ENCODE measurements at regions not wholly inside any gene's neighbourhood (a gene's known extent, or its start where the extent isn't known, plus 50 kb on each side); places are given as distances from the start of the nearest gene placed in this dataset.

DNA sequence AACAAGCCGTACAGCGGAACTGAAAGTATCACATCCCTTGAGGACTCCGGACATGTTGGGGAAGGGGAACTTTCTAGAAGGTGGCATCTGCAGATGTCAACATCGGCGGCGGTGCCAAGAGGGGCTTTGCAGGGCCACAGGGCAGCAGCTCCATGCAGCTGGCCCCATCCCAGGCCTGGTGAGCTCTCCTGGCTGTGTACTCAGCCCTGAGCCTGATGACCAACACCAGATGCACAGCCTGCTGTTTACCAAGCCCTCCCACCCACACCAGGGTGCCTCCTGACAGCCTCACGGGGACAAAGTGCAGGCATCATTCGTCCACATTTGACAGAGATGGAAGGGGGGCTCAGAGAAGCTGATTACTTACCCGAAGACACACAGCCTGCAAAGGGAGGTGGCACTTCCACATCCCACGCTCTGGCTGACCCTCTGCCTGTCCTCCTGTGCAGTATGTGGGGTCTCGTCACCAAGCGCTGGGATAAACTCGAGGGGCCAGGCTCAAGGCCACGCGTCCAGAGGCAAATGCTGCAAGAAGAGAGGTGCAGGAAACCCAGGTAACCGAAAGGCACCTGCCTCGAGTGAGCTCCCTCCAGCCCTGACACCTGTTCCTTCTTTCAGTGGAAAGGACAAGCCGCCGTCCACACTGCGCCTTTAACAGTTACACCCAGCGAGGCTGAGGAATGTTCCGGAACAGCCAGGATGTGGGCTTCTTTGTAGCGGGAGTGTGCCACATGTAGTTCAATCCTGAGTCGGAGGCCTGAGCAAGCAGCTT is 69.0 kb upstream of the ASAP2 start:
- no peak for DNase-seq (ENCODE audit: low read depth)

- DNase-seq (ENCODE audit: low read depth): no peak
Observed at GRCh38 chr2:9135822-9136558, 70.6 kb upstream of the ASAP2 start.

DNA sequence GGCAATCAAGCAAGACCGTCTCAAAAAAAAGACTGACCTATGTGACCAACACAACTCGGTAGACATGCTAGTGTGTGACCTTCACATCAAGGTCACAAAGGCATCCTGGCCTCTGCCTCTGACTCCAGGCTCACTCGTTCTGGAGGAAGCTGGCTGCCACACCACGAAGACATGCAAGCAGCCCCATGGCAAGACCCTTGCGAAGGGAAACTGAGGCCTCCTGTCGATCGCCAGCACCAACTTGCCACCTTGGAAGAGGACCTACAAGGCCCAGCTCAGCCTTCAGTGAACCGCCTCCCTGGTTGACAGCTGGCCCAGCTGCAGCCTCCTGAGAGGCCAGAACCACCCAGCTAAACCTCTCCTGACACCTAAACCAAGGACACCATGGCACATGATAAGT is 79.3 kb upstream of the ASAP2 start:
- no peak for DNase-seq (ENCODE audit: low read depth)

DNA sequence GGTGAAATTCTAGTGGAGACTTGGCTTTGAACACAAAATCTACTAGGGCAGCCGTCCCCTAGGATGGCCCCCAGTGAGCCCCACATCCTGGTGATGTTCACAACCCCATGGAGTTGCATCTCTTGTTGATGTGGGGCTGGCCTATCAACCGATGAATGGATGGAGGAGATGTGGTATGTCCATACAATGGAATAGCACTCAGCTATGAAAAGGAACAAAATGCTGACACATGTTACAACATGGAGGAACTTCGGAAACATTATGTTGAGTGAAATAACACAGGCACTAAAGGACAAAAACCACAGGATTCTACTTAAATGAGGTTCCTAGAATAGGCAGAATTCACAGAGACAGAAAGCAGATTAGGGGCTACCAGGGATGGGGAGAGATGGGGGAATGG is 80.1 kb upstream of the ASAP2 start:
- DNase-seq (ENCODE audit: low read depth): no peak

DNA sequence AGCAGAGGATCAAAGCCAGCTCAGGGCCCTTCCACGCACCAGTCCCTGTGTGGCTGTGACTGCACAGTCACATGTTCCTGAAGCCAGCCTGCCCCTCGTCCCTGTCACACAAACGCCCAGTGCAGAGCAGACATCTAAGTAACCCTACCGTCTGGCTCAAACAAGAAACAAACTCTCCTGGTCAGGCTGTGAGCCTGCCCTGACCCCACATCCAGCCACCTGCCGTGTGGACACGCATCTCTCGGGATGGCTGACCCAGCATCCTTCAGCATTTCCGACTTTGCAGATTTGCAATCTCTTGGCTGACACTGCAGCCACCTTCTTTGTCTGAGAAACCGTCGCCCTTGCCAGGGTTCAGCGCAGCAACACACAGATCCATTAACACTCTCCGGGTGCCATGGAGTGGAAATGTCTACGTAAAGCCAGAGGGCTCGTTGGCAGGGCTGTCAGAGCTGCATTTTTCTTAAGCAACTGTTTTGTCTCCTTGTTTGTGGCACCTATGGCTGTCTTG is 82.3 kb upstream of the ASAP2 start:
- DNase-seq (ENCODE audit: low read depth): no peak

DNA sequence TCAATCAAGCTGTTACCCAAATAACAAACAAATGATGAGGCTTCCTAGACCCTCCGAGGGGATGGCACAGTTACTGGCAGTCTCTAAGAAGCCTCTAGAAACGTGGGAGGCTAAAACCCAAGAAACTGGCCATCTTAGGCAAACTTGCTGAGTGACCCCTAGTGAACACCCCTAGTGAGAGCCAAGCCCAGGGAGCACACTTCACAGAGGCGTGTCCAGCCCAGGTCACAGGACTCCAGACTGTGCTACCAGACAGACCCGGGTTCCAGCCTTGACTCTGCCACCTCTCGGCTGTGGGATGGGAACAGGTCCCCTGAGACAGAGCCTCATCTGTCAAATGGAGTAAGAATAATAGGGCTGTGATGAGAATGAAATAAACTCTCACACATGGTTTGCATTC is 83.5 kb upstream of the ASAP2 start:
- no peak for DNase-seq (ENCODE audit: low read depth)

DNA sequence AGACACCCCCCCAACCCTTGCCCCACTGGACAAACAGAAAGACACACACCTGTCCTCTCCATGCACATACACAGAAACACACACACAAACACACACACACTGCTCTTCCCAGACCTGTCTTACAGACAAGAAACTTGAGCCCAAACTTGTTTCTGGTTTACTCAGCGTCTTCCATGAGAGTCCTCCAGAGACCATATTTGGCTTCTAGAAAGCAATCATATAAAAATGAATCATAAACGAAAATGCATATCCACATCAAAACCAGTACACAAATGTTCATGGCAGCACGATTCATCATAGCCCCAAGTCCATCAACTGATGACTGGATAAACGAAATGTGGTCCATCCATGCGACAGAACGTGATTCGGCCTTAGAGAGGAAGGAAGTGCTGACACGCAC is 84.2 kb upstream of the ASAP2 start:
- no peak for DNase-seq (ENCODE audit: low read depth)

GRCh38 chr2:9118383-9118960 is 88.1 kb upstream of the ASAP2 start:
- no peak for DNase-seq (ENCODE audit: low read depth)

DNA sequence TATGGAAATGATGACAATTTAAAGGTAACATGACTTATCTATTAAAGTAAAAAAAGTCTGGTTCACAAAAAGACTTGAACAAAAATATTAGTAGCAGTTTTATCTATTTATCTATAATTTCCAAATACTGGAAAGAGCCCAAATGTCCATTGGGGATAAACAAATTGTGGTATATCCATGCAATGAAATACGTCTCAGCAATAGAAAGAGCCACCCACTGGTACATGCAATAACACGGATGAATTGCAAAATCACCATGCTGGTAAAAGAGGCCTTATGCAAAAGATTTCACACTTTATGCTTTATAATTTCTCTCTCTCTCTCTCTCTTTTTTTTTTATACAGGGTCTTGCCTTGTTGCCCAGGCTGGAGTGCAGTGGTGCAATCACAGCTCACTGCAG is 91.4 kb upstream of the ASAP2 start:
- DNase-seq (ENCODE audit: low read depth): no peak

DNA sequence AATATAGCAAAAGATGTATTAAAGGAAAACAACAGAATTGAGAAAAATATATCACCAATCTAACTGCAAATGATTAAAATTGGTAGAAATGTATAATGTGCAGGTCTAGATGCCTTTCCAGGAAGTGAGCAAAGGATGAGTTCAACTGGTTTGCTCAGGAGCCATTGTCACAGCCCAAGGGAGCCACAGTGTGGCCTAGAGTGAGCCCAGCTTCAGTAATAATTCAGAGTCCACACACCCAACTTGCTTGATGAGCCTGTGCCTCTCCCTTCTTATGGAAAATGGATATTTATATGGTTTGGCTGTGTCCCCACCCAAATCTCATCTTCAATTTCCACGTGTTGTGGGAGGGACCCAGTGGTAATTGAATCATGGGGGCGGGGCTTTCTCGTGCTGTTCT is 92.2 kb upstream of the ASAP2 start:
- no peak for DNase-seq (ENCODE audit: low read depth)

- DNase-seq (ENCODE audit: low read depth): no peak
Observed at GRCh38 chr2:9113916-9114315, 92.7 kb upstream of the ASAP2 start.

GRCh38 chr2:9113262-9113661 is 93.3 kb upstream of the ASAP2 start:
- DNase-seq (ENCODE audit: low read depth): no peak

GRCh38 chr2:9112079-9112721 is 94.4 kb upstream of the ASAP2 start:
- DNase-seq (ENCODE audit: low read depth): peak; percentile 72

GRCh38 chr2:9110893-9111569 is 95.6 kb upstream of the ASAP2 start:
- no peak for DNase-seq (ENCODE audit: low read depth)

- no peak for DNase-seq (ENCODE audit: low read depth)
Observed at GRCh38 chr2:9110346-9110884, 96.2 kb upstream of the ASAP2 start.

DNA sequence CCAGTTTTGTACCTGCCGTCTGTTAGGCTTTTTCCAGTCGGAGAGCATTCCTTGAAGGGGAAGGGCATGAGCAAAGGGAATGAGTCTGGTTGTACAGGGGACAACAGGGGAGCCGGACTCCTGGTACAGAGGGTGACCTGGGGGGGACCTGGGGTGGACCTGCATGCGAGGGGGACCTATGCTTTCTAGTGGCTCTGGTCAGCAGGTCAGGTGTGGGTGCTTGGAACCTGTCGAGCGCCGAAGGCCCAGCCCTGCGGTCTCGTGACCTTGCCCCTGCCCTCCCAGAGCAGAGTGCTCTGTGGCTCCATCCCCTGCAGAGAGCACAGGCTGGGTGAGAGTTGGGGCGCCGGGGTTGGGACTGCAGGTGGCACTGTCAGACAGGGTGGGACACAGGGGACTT is 96.7 kb upstream of the ASAP2 start:
- no peak for DNase-seq (ENCODE audit: low read depth)

- DNase-seq (ENCODE audit: low read depth): no peak
Observed at GRCh38 chr2:9108210-9108967, 98.2 kb upstream of the ASAP2 start.

DNA sequence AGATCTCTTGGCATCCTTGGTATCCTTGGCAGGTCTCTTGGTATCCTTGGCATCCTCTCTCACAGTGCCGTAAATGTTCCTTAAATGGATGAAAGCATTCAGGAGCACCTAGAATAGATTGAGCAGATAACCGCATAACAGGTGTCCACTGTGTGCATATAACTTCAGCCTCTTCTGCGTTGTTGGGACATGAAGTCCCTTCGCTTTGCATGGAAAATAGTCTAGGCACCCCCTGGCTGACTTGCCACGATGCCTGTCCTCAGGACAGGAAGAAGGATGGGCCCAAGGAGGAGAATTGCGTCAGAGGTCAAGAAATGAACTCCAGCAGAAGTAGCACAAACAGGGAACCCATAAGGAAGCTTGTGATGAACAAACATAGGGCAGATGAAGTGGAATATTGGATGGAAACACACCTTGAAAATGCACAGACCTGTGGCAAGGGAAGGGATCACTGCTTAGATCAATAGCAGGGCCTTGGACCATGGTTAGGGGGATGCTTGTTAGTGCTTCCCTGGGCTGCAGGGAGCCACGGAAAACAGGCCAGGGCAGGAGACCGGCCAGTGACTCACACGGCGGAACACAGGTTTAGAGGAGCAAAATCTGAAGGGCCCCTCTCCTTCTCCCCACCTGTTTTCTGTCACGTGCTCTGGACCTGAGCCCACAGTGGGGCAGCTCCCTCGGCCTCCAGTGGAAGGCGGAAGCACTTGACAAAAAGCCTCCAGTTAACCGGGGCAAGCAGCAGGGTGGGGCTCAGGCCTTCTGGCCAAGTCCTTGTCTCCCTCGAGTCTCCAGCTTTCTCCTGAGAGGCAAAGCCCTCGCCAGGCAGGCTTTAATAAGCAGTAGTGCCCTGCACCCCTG is 99.2 kb upstream of the ASAP2 start:
- DNase-seq (ENCODE audit: low read depth): no peak

- DNase-seq (ENCODE audit: low read depth): no peak
Observed at GRCh38 chr2:9106338-9107167, 100.1 kb upstream of the ASAP2 start.
